Superior temporal gyrus (tissue), 1 donor: ENCODE measurements at regions not wholly inside any gene's neighbourhood (a gene's known extent, or its start where the extent isn't known, plus 50 kb on each side); places are given as distances from the start of the nearest gene placed in this dataset.
"Not testable (repeated sequence)": the region's sequence is repeated elsewhere in the genome, so short reads cannot be mapped to it uniquely, and the experiment has no call there.

ENCODE experiments used
- DNase-seq: peaks from one replicate; pipeline ENCODE4 v3.0.0-alpha.2; 2016; ENCODE audit errors: extremely low spot score

DNA sequence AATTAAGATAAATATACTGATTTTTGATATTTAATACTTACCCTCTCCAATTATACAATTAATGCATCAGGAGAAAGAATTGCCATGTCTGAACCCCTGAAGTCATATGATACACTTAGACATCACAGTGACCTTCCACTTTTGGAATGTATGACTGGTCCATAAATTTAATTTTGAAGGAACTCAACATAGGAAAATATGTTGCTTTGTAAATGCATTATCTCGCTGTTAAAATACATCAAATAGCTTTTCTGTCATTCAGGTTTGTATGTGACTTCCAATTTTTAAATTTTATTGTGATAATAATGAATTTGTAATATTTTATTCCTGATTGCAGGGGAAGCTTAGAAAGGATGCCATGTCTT is 631.9 kb upstream of the ANKRD30A start:
- no peak for DNase-seq

DNA sequence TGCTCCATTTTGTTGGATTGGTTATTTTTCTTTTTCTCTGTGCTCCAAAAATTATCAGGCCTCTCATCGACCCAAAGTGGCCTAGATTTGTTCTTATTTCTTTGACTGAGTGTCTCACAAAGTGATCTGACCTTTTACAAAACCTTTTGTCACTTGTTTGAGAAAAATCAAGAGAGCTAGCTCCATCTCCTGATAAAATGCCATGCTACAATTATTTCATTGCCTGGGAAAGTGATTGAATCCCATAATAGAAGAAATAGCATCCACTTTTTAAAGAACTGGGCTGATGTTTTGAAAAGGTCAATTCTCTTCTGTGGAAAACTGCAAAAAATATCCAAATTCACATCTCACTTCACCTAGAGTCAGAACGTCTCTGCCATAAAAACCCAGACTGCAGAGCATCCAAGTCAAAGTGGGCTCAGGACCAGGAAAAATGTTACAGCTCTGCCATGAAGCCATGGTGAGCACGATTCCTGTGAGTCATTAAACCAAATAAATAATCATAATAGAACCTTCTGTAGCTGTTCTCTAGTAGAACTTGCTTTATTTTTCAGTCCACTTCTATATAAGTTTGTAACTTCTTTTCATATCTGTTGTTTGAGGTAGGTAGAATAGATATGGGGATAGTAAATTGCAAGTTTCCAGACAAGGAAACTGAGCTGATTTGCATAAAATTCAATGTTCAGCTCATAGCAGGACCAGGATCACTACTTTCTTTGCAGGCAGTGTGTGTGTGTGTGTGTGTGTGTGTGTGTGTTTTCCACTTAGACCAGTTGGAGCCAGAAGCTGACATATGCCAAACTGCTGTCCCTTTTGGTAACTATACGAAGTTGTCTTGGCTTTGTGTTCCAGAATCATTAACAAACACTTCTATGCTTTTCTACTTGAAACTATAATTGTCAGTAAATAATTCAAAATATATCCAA is 632.5 kb upstream of the ANKRD30A start:
- DNase-seq, result no peak

GRCh38 chr10:36491926-36492325 is 633.5 kb upstream of the ANKRD30A start:
- DNase-seq, result no peak

GRCh38 chr10:36489611-36490228 is 635.7 kb upstream of the ANKRD30A start:
- DNase-seq, result no peak

DNA sequence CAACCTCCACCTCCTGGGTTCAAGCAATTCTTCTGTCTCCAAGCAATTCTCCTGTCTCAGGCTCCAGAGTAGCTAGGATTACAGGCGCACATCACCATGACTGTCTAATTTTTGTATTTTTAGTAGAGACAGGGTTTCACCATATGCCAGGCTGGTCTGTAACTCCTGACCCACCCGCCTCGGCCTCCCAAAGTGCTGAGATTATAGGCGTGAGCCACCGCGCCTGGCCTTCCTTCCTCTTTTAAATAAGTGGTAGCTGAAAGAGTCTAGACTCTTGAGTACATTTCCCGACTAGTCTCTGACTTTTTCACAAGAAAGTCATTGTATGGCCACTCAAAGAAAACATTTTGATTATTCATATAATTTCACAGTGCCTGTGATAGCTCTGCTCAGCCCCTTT is 636.2 kb upstream of the ANKRD30A start:
- DNase-seq, result no peak

DNA sequence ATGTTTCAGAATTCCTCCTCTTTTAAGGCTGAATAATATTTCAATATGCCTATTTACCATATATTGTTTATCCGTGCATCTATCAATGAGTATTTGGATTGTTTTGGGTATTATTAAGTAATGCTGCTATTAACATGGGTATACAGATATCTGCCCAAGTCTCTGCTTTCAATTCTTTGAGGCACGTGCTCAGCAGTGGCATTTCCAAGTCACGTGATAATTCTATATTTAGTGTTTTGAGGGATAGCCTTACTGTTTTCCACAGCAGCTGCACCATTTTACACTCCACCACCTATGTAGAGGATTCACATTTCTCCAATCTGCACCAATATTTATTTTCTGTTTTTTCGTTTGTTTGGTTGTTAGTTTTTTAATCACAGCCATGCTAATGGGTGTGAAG is 636.8 kb upstream of the ANKRD30A start:
- DNase-seq, result no peak

- DNase-seq, result no peak
Observed at GRCh38 chr10:36479073-36479472, 646.3 kb upstream of the ANKRD30A start.

- DNase-seq, result no peak
Observed at GRCh38 chr10:36476399-36476798, 649.0 kb upstream of the ANKRD30A start.

DNA sequence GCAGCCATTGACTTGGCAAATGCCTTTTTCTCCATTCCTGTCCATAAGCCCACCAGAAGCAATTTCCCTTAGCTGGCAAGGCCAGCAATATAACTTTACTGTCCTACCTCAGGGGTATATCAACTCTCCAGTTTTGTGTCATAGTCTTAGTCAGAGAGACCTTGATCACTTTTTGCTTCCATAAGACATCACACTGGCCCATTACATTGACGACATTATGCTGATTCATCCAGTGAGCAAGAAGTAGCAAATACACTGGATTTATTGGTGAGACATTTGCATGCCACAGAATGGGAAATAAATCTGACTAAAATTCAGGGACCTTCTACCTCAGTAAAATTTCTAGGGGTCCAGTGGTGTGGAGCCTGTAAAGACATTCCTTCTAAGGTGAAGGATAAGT is 649.7 kb upstream of the ANKRD30A start:
- DNase-seq, result no peak

GRCh38 chr10:36474456-36474855 is 650.9 kb upstream of the ANKRD30A start:
- no peak for DNase-seq

- no peak for DNase-seq
Observed at GRCh38 chr10:36473122-36473521, 652.3 kb upstream of the ANKRD30A start.

- no peak for DNase-seq
Observed at GRCh38 chr10:36469585-36469984, 655.8 kb upstream of the ANKRD30A start.

- DNase-seq, result no peak
Observed at GRCh38 chr10:36468620-36469019, 656.8 kb upstream of the ANKRD30A start.

DNA sequence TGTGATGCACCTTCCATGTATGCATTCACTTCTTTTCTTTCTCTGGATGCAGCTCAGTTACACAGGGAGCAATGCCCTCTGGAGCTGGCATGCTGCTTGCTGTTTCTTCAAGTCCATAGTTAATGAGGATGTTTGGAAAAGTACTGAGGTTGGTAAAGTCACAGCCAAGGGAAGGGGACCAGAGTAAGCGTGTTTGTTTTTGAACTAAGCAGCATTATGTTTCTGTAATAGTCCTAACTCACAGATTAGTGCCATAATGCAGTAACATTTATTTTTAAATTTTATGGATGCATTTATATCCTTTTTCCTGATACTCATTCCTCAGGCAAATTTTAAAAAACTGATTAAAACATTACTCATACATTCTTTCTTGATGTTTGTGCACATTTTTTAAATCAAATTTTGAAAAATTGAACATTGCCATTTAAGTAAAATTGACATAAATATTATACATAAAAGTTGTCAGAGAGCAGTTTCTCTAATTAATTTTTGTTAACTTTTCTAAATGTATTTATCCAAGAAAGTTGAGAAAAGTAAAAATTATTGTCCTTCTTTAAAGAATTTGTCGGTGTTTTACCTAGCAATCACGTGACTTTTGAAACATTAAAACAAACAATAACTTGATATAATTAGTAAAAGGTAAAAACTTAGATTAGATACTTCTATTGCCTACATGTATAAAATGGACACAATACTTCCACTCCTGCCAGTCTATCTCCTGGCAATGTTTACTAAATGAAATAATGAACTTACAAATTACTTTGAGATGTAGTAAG is 659.6 kb upstream of the ANKRD30A start:
- DNase-seq, result no peak

GRCh38 chr10:36464291-36464690 is 661.1 kb upstream of the ANKRD30A start:
- no peak for DNase-seq

GRCh38 chr10:36463390-36463789 is 662.0 kb upstream of the ANKRD30A start:
- DNase-seq, result no peak

- DNase-seq, result no peak
Observed at GRCh38 chr10:36462194-36462593, 663.2 kb upstream of the ANKRD30A start.

GRCh38 chr10:36458437-36458836 is 667.0 kb upstream of the ANKRD30A start:
- DNase-seq, result not testable (repeated sequence)

DNA sequence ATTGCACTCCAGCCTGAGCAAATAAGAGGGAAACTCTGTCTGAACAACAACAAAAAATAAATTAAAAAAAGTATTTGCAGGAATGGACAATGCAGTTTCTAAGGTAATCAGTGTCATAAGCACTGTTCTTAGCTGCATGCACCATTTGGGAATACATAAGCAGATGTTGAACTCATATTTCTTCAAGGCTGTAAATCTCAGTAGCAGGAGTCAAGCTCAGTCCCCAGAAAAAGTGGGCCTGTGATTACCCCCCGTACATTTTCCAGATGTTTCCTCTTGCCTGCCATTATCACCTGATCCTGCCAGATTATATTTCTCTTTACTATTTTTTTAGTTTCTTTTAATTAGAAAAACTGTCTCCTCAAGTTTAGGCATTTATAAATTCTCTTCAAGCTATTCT is 667.6 kb upstream of the ANKRD30A start:
- DNase-seq, result no peak

DNA sequence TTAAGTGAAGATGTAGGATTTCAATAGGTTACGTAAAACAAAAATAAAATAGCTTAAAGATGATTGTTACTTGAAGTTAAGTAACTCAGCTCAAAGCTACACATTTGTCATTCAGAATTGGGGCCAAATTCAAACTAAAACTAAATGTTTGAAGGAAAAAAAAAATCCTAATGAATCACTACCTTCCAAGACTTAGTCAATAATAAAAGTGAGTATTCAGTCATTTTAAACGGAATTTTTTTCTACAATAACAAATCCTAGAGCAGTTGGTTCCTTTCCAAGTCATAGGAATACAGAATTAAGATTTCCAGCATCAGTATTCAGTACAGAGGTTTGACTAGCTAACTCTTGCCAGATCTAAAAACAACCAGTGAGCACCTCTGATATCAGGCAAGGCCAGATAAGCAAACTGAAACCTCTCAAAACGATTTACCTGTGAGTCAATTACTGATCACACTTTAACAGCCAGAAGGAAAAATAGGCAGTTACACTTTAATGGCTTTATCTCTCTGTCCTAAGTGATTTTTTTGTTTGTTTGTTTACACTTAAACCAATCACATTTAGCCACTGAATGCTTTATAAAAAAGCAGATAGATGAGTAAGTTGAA is 669.8 kb upstream of the ANKRD30A start:
- no peak for DNase-seq

GRCh38 chr10:36452851-36453250 is 672.5 kb upstream of the ANKRD30A start:
- DNase-seq, result no peak

DNA sequence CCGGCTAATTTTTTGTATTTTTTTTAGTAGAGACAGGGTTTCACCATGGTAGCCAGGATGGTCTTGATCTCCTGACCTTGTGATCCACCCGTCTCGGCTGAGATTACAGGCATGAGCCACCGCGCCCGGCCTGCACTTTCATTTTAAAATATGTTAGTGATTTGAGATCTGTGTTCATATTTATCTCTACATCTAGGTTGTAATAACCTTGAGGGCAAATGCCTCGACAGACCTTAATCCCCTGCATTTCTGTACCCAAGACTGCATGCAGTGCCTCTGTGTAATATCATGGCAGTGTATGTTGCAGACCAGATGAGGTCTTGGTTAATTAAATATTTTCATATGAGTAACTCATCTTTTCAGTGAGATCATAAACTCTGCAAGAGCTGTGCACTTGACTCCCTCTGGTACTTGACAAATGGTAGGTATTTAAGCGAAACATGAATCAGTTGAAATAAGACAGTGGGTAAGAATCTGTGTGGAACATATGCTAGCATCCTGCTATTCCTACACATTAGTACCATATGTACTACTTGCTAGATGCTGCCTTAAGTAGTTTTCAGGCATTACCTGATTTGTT is 673.9 kb upstream of the ANKRD30A start:
- DNase-seq, result no peak
